RWPE1 (cell line): ENCODE measurements at regions not wholly inside any gene's neighbourhood (a gene's known extent, or its start where the extent isn't known, plus 50 kb on each side); places are given as distances from the start of the nearest gene placed in this dataset.
"Not testable (repeated sequence)": the region's sequence is repeated elsewhere in the genome, so short reads cannot be mapped to it uniquely, and the experiment has no call there.

Experiments used
- CTCF ChIA-PET: fragments of 350-600 bp; sonication (Branson Sonifier 250); formaldehyde crosslinking; extraction: SDS; loops from one replicate; lab custom pipeline; 2021; lab: Yijun Ruan, JAX
- POLR2A ChIA-PET: fragments of 400-600 bp; formaldehyde crosslinking; extraction: SDS; loops from one replicate; lab custom pipeline; 2020; ENCODE audit warnings: antibody characterized with exemption; ENCODE audit not compliant: low non-redundant PET; lab: Yijun Ruan, JAX
- DNase-seq: peaks from one replicate; pipeline ENCODE4 v3.0.0; 2012; ENCODE audit warnings: low spot score
- H3K27ac ChIP-seq: fragments of 450-650 bp; 2 replicates; pipeline ENCODE4 v1.5.1; 2017
- TF ChIP-seq, protein P1 (sequence below): fragments of 450-650 bp; conservative IDR thresholded peaks from 2 replicates; pipeline ENCODE4 v1.5.1; 2017; ENCODE audit warnings: low read depth, mild to moderate bottlenecking

DNA sequence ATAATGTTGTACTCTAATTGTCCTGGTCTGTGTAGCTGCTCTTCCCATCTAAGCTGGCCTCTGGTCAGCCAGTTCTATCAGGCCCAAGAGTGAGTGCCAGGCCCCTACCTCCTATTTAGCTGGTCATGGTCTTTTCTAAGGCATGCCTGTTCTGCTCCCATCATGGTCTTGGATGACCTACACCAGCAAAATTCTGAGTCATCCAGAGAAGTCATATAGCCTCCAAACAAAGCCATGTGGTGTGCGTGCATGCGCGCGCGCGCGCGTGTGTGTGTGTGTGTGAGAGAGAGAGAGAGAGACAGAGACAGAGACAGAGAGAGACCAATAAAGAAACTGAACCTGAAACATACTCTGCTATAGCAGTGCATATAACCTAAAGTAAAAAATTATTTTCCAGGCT is 254.4 kb downstream of the BRINP2 start:
- H3K27ac ChIP-seq = no peak overlapping the region
- ChIA-PET POLR2A (no interaction called here), CTCF (interaction anchor here (0.6 kb wide), 1 partner anchor 22 kb away, joined by 3 read pairs; no protein-coding TSS in a partner anchor)
- no peak for DNase-seq
- TF ChIP-seq, protein P1, sequence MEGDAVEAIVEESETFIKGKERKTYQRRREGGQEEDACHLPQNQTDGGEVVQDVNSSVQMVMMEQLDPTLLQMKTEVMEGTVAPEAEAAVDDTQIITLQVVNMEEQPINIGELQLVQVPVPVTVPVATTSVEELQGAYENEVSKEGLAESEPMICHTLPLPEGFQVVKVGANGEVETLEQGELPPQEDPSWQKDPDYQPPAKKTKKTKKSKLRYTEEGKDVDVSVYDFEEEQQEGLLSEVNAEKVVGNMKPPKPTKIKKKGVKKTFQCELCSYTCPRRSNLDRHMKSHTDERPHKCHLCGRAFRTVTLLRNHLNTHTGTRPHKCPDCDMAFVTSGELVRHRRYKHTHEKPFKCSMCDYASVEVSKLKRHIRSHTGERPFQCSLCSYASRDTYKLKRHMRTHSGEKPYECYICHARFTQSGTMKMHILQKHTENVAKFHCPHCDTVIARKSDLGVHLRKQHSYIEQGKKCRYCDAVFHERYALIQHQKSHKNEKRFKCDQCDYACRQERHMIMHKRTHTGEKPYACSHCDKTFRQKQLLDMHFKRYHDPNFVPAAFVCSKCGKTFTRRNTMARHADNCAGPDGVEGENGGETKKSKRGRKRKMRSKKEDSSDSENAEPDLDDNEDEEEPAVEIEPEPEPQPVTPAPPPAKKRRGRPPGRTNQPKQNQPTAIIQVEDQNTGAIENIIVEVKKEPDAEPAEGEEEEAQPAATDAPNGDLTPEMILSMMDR = no peak

DNA sequence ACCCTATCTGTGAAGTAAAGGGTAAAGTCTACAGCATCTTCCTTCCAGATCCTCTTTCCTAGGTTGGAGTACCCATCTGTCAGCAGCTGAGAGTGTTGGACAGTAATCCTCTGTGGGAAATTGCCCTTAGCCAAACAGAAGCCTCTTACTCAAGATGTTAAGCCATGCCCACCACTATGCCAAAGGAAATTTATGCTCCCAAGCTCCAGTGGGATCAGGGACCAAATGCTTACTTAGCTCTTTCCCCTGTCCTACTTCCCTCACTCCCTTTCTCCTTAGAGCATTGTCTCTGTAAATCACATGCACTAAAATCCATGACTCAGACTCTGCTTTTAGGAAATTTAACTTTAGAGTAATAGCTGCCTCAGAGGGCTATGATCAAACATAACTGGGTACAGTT is 254.0 kb downstream of the BRINP2 start:
- ChIA-PET CTCF (interaction anchor here (0.6 kb wide), 1 partner anchor 22 kb away, joined by 3 read pairs; no protein-coding TSS in a partner anchor), POLR2A (no interaction called here)
- DNase-seq = no peak
- TF ChIP-seq, protein P1 = no peak
- H3K27ac ChIP-seq = no peak overlapping the region

- POLR2A ChIA-PET = no interaction called here
- DNase-seq = no peak
- CTCF ChIA-PET = no interaction called here
- H3K27ac ChIP-seq = no peak overlapping the region
- TF ChIP-seq, protein P1 = no peak
Measured at GRCh38 chr1:177423090-177423489, 252.3 kb downstream of the BRINP2 start.

DNA sequence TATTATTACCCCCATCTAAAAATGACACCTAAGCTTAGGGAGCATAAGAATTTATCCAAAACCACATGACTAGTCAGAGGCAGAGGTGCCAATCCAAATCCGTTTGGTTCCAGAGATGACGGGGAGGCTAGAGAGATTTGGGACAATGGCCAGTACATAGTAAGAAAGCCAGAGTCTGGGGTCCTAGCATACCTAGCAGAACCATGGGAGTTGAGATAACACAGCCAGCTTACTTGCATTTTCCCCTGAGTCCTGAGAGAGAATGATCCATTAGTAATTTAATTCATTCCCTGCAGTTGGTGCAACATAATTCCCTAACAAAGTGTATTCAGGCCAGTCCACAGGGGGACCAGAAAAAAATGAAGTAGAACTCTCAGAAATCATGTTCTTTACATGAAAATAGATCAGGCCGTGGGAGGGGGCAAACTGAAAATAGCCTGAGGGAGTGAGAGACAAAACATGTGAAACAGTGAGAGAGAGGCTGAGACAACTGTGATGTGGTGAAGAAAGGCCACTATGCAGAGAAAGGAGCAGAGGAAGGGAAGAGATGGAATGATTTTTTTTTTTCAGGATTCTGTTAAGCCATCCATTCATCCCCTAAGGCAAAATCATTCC is 243.3 kb downstream of the BRINP2 start:
- TF ChIP-seq, protein P1 = no peak
- no peak for DNase-seq
- ChIA-PET POLR2A (no interaction called here), CTCF (interaction anchor here (1.0 kb wide), 1 partner anchor 366 kb away, joined by 5 read pairs; no protein-coding TSS in a partner anchor)
- no peak overlapping the region for H3K27ac ChIP-seq

DNA sequence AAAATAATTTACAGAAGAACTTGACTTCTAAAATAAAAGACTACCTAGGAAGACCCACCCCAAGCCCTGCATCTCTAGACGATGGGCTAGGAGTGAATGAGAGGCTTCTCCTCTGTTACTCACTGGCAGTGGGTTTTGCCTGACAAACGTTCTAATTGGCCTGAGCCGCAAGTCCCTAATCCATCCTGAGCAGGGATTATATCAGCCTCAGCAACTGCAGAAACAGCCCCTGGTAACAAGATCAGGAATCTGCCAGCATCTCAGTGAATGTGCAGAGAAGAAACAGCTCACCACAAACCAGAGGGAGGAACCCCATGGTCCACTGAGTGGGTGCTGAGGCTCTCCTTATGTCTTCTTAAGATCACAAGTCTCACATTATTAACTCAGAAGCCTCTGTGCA is 240.6 kb downstream of the BRINP2 start:
- TF ChIP-seq, protein P1 = no peak
- POLR2A ChIA-PET = no interaction called here
- CTCF ChIA-PET = no interaction called here
- no peak for DNase-seq
- no peak overlapping the region for H3K27ac ChIP-seq

GRCh38 chr1:177410179-177410766 is 239.5 kb downstream of the BRINP2 start:
- no peak overlapping the region for H3K27ac ChIP-seq
- ChIA-PET POLR2A (no interaction called here), CTCF (no interaction called here)
- DNase-seq = no peak
- TF ChIP-seq, protein P1 = no peak

DNA sequence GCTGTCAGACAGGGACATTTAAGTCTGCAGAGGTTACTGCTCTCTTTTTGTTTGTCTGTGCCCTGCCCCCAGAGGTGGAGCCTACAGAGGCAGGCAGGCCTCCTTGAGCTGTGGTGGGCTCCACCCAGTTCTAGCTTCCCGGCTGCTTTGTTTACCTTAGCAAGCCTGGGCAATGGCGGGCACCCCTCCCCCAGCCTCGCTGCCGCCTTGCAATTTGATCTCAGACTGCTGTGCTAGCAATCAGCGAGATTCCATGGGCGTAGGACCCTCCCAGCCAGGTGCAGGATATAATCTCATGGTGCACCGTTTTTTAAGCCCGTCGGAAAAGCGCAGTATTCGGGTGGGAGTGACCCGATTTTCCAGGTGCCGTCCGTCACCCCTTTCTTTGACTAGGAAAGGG is 235.6 kb downstream of the BRINP2 start:
- CTCF ChIA-PET, DNase-seq, POLR2A ChIA-PET, H3K27ac ChIP-seq: not testable (repeated sequence)
